Astrocyte of the cerebellum (primary cell): ENCODE measurements at regions not wholly inside any gene's neighbourhood (a gene's known extent, or its start where the extent isn't known, plus 50 kb on each side); places are given as distances from the start of the nearest gene placed in this dataset.

Experiments used
- DNase-seq: peaks from one replicate; pipeline ENCODE4 v3.0.0-alpha.2; 2011; ENCODE audit warnings: low read depth
- H3K4me3 ChIP-seq: 2 replicates; pipeline ENCODE4 v1.5.1; 2011; ENCODE audit warnings: mild to moderate bottlenecking, low read depth, low read length, moderate library complexity
- in situ Hi-C: cut with HindIII; loops from 2 replicates; pipeline ENCODE4 v1.10.0; 2017; ENCODE audit warnings: low sequenced_read_pairs
- TF ChIP-seq, protein P1 (sequence below): IDR thresholded peaks from 2 replicates; pipeline ENCODE4 v1.5.1; 2012; ENCODE audit warnings: low read length, low read depth, moderate library complexity, mild to moderate bottlenecking; ENCODE audit errors: missing control alignments

DNA sequence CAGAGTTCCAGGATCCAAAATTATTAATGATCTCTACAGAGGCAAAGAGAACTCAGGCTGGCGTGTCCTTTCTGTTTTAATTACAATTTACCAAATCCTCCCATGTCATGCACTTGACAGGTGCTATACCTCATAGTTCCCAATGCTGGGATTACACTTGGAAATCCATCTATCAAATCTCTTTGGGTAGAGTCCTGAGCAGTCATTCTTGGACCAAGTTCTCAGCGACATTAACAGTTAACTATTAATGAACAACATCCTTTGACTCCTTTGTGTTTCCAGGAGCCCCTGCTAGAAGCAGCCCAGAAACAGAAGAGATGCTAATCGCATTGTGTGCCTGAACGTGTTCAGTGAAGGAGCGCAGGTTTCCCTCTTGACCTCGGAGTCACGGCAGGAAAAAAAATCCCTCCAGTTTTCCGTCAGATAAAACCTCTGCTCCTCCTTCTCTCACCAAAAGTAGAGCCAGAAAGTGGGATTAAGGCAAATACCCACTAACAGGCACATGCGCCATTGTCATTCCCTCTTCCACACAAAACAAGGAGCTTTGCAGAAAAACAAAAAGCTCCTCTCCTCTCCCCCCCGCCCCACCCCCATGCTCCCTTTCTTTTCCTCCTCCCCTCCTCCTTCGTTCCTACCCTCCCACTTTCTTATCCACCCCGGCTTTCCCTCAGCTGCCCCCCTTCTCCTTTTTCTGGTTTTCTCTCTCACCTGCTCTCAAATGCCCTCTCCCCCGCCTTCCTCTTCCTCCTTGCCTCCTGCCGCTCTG is 224.7 kb downstream of the ZIC5 start:
- H3K4me3 ChIP-seq: no peak overlapping the region
- TF ChIP-seq, protein P1, sequence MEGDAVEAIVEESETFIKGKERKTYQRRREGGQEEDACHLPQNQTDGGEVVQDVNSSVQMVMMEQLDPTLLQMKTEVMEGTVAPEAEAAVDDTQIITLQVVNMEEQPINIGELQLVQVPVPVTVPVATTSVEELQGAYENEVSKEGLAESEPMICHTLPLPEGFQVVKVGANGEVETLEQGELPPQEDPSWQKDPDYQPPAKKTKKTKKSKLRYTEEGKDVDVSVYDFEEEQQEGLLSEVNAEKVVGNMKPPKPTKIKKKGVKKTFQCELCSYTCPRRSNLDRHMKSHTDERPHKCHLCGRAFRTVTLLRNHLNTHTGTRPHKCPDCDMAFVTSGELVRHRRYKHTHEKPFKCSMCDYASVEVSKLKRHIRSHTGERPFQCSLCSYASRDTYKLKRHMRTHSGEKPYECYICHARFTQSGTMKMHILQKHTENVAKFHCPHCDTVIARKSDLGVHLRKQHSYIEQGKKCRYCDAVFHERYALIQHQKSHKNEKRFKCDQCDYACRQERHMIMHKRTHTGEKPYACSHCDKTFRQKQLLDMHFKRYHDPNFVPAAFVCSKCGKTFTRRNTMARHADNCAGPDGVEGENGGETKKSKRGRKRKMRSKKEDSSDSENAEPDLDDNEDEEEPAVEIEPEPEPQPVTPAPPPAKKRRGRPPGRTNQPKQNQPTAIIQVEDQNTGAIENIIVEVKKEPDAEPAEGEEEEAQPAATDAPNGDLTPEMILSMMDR: no peak
- DNase-seq: no peak
- in situ Hi-C loops: no loop called here

DNA sequence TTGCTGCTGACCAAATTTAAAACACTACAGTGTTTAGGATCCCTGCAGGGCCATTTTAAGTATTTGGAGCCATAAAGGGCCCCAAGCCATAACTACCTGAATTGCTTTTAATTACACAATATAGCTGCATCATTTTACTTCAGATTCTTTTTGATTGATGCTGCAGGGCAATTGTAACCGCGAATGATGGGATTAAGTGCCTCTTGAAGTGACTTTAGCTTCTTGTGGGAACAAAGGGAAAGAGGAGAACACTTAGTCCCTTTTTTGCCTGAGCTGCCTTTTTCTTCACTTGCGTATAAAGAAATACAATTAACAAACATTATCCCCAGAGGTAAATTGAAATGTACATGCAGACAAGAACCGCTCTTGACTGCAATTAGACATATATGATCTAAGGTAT is 228.5 kb downstream of the ZIC5 start:
- H3K4me3 ChIP-seq: no peak overlapping the region
- in situ Hi-C loops: no loop called here
- DNase-seq: no peak
- TF ChIP-seq, protein P1: no peak

DNA sequence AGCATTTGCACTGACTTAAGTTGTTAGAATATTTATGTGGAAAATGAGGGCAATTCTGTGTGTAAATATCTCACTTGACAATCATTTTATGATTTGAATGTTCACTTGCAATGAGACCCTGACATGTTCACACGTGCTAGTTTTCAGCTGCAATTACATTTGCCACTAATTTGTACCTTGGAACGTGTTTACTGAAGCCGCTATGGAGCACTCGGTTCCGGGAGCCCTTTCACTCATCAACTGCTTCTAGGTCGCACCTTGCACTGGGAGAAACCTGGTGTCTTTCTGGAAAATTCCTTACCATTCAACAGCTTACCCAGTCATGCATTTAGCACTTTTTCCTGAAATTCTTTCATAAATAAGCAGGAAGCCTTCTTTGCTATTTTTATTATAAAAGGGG is 229.6 kb downstream of the ZIC5 start:
- H3K4me3 ChIP-seq: no peak overlapping the region
- in situ Hi-C loops: no loop called here
- DNase-seq: no peak
- TF ChIP-seq, protein P1: no peak

DNA sequence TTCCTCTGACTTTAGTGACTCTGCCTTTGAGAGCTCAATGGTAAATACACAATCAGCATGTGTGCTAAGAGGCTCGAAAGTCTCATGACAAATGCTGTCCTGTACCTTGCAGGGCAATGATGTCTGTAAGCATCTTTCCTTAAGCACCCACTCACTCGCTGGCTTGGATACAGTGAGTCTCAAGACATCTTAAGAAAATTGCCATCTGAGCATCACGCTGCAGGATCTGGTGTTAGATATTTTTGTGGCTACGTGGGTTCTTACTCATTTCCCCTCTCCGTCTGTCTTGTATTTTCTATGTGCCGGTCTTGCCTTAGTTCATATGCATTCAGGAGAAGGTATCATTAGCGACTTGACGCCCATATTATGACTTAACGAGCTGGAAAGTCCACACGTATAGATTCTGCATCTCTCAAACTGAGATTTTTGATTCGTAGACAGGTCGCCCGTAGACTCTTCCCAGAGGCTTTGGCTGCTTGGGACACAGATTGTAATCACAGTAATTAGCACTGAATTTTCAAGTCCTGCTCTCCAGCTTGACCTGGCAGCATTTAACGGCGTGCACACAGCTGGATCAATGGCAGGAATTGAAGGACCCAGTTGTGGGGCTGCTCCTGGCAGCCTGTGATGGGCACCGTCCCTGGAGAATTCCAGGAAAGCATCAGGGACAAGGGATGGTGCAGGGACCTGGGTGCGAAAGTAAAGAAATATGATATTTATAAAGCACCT is 231.2 kb downstream of the ZIC5 start:
- in situ Hi-C loops: no loop called here
- no peak overlapping the region for H3K4me3 ChIP-seq
- TF ChIP-seq, protein P1: no peak
- no peak for DNase-seq

DNA sequence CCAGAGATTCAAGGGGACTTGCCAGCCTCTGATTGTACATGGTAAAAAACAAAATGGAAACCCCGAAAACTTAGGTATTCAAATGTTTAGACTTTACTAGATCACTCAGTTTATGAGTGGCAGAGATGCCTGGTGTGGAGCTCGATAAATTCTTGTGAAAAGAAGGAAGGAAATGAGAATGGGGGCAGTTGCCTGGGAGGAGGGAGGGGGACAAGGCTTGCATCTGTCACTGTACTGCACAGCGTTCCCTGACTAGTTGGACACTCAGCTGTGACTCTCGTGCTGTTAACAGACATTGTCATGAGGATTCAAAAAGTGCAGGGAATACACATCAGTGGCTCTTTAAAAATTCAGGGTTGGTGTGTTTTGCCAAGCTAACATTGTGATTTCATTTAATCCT is 232.9 kb downstream of the ZIC5 start:
- in situ Hi-C loops: loop anchor here (5.0 kb wide), 1 partner anchor 51 kb away; no protein-coding TSS in a partner anchor

DNA sequence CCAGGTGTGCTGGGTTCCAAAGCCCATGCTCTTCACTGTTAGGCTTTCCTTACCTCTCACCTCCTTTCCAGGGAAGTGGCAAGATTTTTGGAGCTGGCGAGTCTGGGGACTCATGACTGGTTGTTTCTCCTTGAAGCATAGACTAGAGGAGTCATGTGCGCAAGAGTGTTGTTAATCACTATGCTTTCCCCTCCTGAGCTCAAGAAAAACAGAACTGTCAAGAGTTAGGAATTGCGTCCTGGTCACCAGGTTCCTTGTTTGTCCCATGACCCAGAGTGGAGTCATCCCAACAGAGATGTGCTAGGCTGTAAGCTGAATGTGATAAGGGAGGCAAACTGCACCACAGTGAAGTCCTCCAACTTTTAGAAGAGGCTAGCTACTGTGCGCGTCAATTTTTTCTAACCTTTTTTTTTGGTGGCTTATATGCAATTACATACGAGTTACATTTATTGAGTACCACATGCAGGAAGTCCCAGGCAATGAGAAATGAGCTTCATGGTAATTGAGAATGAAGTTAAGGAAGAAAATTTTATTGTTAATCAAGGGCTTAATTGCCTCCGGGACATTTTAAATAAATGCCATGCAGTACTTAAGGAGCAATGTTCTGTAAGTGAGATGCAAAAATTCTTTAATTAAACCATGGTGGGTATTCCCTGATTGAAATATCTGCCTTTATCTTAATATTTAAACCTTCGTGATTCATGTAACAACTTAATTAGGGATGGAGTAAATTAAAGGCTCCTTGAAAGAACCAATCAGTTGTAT is 233.9 kb downstream of the ZIC5 start:
- no peak for DNase-seq
- TF ChIP-seq, protein P1: no peak
- in situ Hi-C loops: loop anchor here (5.0 kb wide), 1 partner anchor 50 kb away; no protein-coding TSS in a partner anchor
- H3K4me3 ChIP-seq: no peak overlapping the region

More for the DNA sequence above, 232.9 kb downstream of the ZIC5 start:
- H3K4me3 ChIP-seq: no peak overlapping the region
- no peak for DNase-seq
- TF ChIP-seq, protein P1: no peak
